K562 (cell line): ENCODE measurements at regions not wholly inside any gene's neighbourhood (a gene's known extent, or its start where the extent isn't known, plus 50 kb on each side); places are given as distances from the start of the nearest gene placed in this dataset.

Source experiments
- ATAC-seq: fragments of 200-7000 bp; cut with Tn5 transposase; 3 replicates; pipeline ENCODE4 v1.9.1; 2020; ENCODE audit warnings: moderate library complexity
- BruUV-seq: library from RNA; stranded (reverse); fragments of 400-500 nt; replicated peaks from 2 replicates; lab custom pipeline; 2021; lab: Mats Ljungman, UMichigan
- CTCF ChIA-PET: fragments of 300-600 bp; formaldehyde crosslinking; extraction: SDS; loops from one replicate; lab custom pipeline; 2021; ENCODE audit warnings: low intra/inter-chr PET ratio; lab: Yijun Ruan, JAX
- POLR2A ChIA-PET: fragments of 300-600, 350-650 bp; sonication (Branson Sonifier 250); formaldehyde crosslinking; extraction: SDS; loops from one replicate; lab custom pipeline; 2021; ENCODE audit warnings: antibody characterized with exemption, inconsistent platforms; lab: Yijun Ruan, JAX
- DNase-seq, 4 experiments: peaks; one replicate each; pipeline versions ENCODE4 v3.0.0 to v3.0.0-alpha.2; 2011 to 2018; ENCODE audit warnings: low spot score in 3 of 4, mixed read lengths in 3 of 4; ENCODE audit errors: extremely low read depth in 1 of 4
- FAIRE-seq: peaks from 2 replicates; lab custom pipeline; 2011; peaks lifted over from hg19 to GRCh38; lab: Jason Lieb, UNC
- H2AFZ ChIP-seq: 2 replicates; pipeline ENCODE4 v1.6.0; 2011; ENCODE audit warnings: low read depth, low read length, control low read depth, inconsistent platforms
- H3K27ac ChIP-seq: fragments of 200-600 bp; 3 replicates; pipeline ENCODE4 v1.8.0; 2011; ENCODE audit warnings: low read depth, mild to moderate bottlenecking, control low read depth, inconsistent platforms, low read length, moderate library complexity, mixed read lengths; ENCODE audit errors: extremely low read depth
- H3K27me3 ChIP-seq, 2 experiments: fragments of 300-600 bp in 1 of 2; 2 replicates in 1 of 2; 3 replicates in 1 of 2; pipeline versions ENCODE4 v1.6.0 to v1.8.0; 2011; ENCODE audit warnings: inconsistent platforms in 2 of 2, low read length in 2 of 2, mild to moderate bottlenecking in 1 of 2, mixed read lengths in 1 of 2, moderate library complexity in 1 of 2; ENCODE audit not compliant: control insufficient read depth in 2 of 2, insufficient read depth in 2 of 2
- H3K36me3 ChIP-seq: fragments of 300-600 bp; 3 replicates; pipeline ENCODE4 v1.8.0; 2011; ENCODE audit warnings: mild to moderate bottlenecking, low read length, inconsistent platforms; ENCODE audit not compliant: control insufficient read depth, insufficient read depth
- H3K4me1 ChIP-seq, 2 experiments: fragments of 200-600 bp in 1 of 2; replicated peaks in 1 of 2; 2 replicates in 1 of 2; 3 replicates in 1 of 2; pipeline versions ENCODE4 v1.5.1 to v1.8.0; 2011; ENCODE audit warnings: inconsistent platforms in 2 of 2, low read length in 2 of 2, mild to moderate bottlenecking in 1 of 2, mixed read lengths in 1 of 2, moderate library complexity in 1 of 2; ENCODE audit not compliant: control insufficient read depth in 2 of 2, insufficient read depth in 2 of 2
- H3K4me2 ChIP-seq: 2 replicates; pipeline ENCODE4 v1.6.1; 2011; ENCODE audit warnings: low read length, control low read depth, inconsistent platforms, mixed read lengths; ENCODE audit not compliant: insufficient read depth
- H3K4me3 ChIP-seq: fragments of 200-600 bp; sonication (generic), shearing (Covaris generic); 2 replicates; pipeline ENCODE4 v1.5.1; 2016; ENCODE audit warnings: control low read depth, inconsistent platforms
- H3K79me2 ChIP-seq: fragments of 200-600 bp; 3 replicates; pipeline ENCODE4 v1.8.0; 2011; ENCODE audit warnings: low read length, inconsistent platforms; ENCODE audit not compliant: control insufficient read depth, insufficient read depth
- H3K9ac ChIP-seq, 2 experiments: 2 replicates each; pipeline versions ENCODE4 v1.6.0 to v1.6.1; 2011; ENCODE audit warnings: low read depth in 2 of 2, low read length in 2 of 2, control low read depth in 1 of 2, inconsistent platforms in 1 of 2, mild to moderate bottlenecking in 1 of 2, mixed read lengths in 1 of 2; ENCODE audit not compliant: insufficient read depth in 1 of 2
- H3K9me1 ChIP-seq: one replicate; pipeline ENCODE4 v1.6.0; 2011; ENCODE audit warnings: inconsistent platforms, mild to moderate bottlenecking, low read length, moderate library complexity; ENCODE audit not compliant: control insufficient read depth, insufficient read depth
- H3K9me3 ChIP-seq: replicated peaks from 2 replicates; pipeline ENCODE4 v1.5.1; 2011; ENCODE audit warnings: low read depth, low read length, inconsistent platforms; ENCODE audit not compliant: control insufficient read depth, insufficient read depth
- H4K20me1 ChIP-seq: replicated peaks from 2 replicates; pipeline ENCODE4 v1.6.1; 2011; ENCODE audit warnings: low read length, inconsistent platforms, mixed read lengths; ENCODE audit not compliant: control insufficient read depth, insufficient read depth
- HDAC6 ChIP-seq: IDR thresholded peaks from 2 replicates; pipeline ENCODE4 v1.6.1; 2012; ENCODE audit warnings: low read depth, mild to moderate bottlenecking, control low read depth, inconsistent platforms, low read length, moderate library complexity
- MBD1 ChIP-seq: fragments of 250-450 bp; sonication (Bioruptor Pico); IDR thresholded peaks from 2 replicates; pipeline ENCODE4 v1.8.0; 2022; ENCODE audit warnings: inconsistent platforms
- RBFOX2 ChIP-seq: fragments of 200-400 bp; formaldehyde crosslinking; IDR thresholded peaks from 2 replicates; pipeline ENCODE4 v1.6.1; 2017; ENCODE audit warnings: low read depth, mild to moderate bottlenecking, low read length, moderate library complexity
- TCF15 ChIP-seq: fragments of 250-450 bp; sonication (Bioruptor Pico); IDR thresholded peaks from 2 replicates; pipeline ENCODE4 v1.8.0; 2022; ENCODE audit warnings: moderate library complexity, mild to moderate bottlenecking, inconsistent platforms
- WGBS: fragments of 100-300 bp; shearing (Covaris generic); methylation state at CpG from one replicate; pipeline ENCODE4 v1.1.6; 2016; ENCODE audit warnings: low coverage, mixed read lengths; ENCODE audit not compliant: insufficient coverage; ENCODE audit errors: missing lambda C conversion rate; 5-methylcytosine and 5-hydroxymethylcytosine counted together
- in situ Hi-C: fragments of 300-500 bp; cut with MboI; formaldehyde crosslinking; loops from 4 replicates; pipeline ENCODE4 v1.15.0; 2018; ENCODE audit warnings: inconsistent platforms, mixed read lengths
- intact Hi-C: fragments of 100-400 bp; cut with micrococcal nuclease; formaldehyde crosslinking; loops from 2 replicates; pipeline ENCODE4 v1.14.2; 2022

GRCh38 chr6:90948540-90948939 is 361.7 kb upstream of the MAP3K7 start:
- Histone ChIP-seq H3K4me2 (no peak overlapping the region), H3K79me2 (no peaks in the 10 kb centered on the region), H3K9ac (no peak overlapping the region), H3K4me1 (no peaks in the 10 kb centered on the region), H3K9me3 (no peaks in the 10 kb centered on the region), H3K36me3 (no peaks in the 10 kb centered on the region), H3K4me3 (no peak overlapping the region), H3K9me1 (no peaks in the 10 kb centered on the region), H4K20me1 (no peaks in the 10 kb centered on the region), H3K27ac (no peak overlapping the region), H3K27me3 (peaks cover 0 to 13% of the 10 kb centered on the region in 2 experiments; a peak in 2 of 5 replicates), H2AFZ (no peak overlapping the region)
- BruUV-seq, result no TSS peak
- ChIA-PET CTCF (no interaction called here), POLR2A (no interaction called here)
- in situ Hi-C loops, result no loop called here
- DNase-seq, result no peak
- WGBS, result 1% methylated on average over 9 of the region's 9 CpGs
- no peak for FAIRE-seq
- no peak for ATAC-seq
- no peak for TF ChIP-seq MBD1 (CRISPR knock-in tag)
- no peak for TF ChIP-seq TCF15 (CRISPR knock-in tag)
- no peak for TF ChIP-seq HDAC6
- TF ChIP-seq RBFOX2, result no peak
- intact Hi-C loops, result no loop called here
